ENCODE measurements at regions not wholly inside any gene's neighbourhood (a gene's known extent, or its start where the extent isn't known, plus 50 kb on each side); places are given as distances from the start of the nearest gene placed in this dataset.
A peak's percentile ranks its signal among the peaks of the same experiment; 100 is the strongest.

DNA sequence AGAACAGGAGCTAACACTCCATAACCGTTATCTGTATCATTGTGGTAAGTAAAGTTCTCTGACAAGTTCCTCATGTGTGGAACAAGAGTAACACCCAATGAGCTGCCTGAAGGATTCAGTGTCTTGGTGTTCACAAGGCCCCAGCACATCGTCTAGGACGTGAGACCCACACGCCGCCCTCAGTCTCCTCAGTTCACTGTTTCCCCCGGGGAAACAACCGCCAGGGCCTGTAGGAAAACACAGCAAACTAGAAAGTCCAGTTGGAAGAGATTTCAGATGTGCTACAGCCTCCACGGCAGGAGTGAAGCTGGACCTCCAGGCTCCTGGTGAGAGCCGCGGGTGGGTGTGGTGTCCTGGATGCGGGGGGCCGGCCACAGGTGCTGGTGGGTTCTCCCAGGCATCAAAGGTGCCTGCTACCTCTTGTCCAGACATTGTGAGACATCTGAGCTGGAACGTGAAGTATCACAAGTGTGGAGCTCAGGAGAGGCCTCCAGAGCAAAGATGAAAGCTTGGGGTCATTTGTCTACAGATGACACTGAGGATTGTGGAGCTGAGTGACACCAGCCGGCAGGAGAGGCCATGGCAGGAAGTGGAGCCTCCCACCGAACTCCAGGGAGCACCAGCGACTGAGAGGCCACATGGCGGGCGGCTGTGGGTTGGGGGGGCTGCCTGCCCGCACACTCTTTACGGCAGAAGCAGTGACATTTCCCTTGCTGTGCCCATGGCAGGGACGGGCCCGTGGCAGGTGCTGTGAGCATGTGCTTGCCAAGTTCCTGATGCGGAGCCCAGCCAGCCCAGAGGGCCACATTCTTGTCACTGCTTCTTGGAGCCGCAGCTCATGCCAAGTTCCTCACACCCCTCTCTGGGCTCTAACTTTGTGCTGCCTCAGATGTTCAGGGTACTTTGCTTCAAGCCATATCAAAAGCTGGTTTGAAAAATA is 131.2 kb downstream of the TMEM18 start:
- H3K27ac ChIP-seq (ENCODE audit: low read depth in 1 of 2, low read length in 1 of 2): no peak overlapping the region
- no peak for DNase-seq (ENCODE audit: low read depth in 6 of 9, low spot score in 9 of 9)
- WGBS: 85% methylated on average over 24 of the region's 24 CpGs
- no peak overlapping the region for H3K4me3 ChIP-seq (ENCODE audit: low read length in 2 of 2)
- no peaks in the 10 kb centered on the region for H3K4me1 ChIP-seq (ENCODE audit: control insufficient read depth in 2 of 2, insufficient read depth in 2 of 2, low read length in 2 of 2)
- peaks cover 0 to 7% of the 10 kb centered on the region in 2 donors for H3K27me3 ChIP-seq (ENCODE audit: control insufficient read depth in 2 of 2, insufficient read depth in 1 of 2, low read length in 1 of 2)
- H3K9me3 ChIP-seq (ENCODE audit: control insufficient read depth in 2 of 2, insufficient read depth in 1 of 2, low read length in 1 of 2): no peaks in the 10 kb centered on the region
- no peaks in the 10 kb centered on the region for H3K36me3 ChIP-seq (ENCODE audit: control insufficient read depth in 2 of 2, insufficient read depth in 2 of 2, low read length in 1 of 2)

DNA sequence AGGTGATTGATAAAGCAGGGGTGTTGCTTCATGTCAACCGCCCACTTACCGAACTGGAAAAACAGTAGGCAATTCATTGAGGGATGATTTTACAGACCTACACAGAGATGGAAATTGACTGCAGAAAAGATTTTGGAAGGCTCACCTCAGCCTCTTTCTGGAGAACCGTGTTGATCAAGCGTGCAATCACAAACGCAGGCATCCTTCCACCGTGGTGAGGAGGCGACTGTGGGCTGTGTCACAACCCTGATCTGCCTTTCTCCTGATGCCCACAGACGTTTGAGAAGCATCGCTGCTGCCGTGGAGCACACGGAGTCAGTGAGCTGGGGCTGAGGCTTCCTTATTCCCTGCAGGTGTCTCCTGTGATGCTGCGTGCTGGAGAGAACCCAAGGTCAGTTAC is 132.0 kb downstream of the TMEM18 start:
- Histone ChIP-seq H3K36me3 (ENCODE audit: control insufficient read depth in 2 of 2, insufficient read depth in 2 of 2, low read length in 1 of 2) (no peaks in the 10 kb centered on the region), H3K27ac (ENCODE audit: low read depth in 1 of 2, low read length in 1 of 2) (no peak overlapping the region), H3K9me3 (ENCODE audit: control insufficient read depth in 2 of 2, insufficient read depth in 1 of 2, low read length in 1 of 2) (no peaks in the 10 kb centered on the region), H3K27me3 (ENCODE audit: control insufficient read depth in 2 of 2, insufficient read depth in 1 of 2, low read length in 1 of 2) (peaks cover 0 to 6% of the 10 kb centered on the region in 2 donors), H3K4me1 (ENCODE audit: control insufficient read depth in 2 of 2, insufficient read depth in 2 of 2, low read length in 2 of 2) (no peaks in the 10 kb centered on the region), H3K4me3 (ENCODE audit: low read length in 2 of 2) (no peak overlapping the region)
- WGBS: 91% methylated on average over 12 of the region's 12 CpGs
- no peak for DNase-seq (ENCODE audit: low read depth in 6 of 9, low spot score in 9 of 9)

DNA sequence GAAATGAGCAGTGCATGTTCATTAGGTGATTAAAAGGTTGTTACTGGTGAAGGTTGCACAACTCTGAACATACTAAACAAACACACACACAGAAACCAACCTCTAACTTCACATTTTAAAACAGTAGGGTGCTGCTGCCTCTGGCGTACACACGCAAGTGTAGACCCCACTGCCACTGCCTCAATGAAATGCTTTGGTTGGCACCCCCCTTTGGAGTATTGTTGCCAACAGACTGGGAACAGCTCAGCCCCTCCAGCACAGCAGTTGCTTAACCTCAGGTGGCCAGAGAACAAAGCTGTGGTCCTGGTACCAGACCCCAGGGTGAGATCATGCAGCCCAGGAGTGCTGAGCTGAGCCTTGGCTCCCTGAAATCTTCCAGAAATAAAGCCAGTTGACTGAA is 138.6 kb downstream of the TMEM18 start:
- WGBS: 98% methylated on average over 2 of the region's 2 CpGs
- H3K27me3 ChIP-seq (ENCODE audit: control insufficient read depth in 2 of 2, insufficient read depth in 1 of 2, low read length in 1 of 2): no peaks in the 10 kb centered on the region
- H3K4me1 ChIP-seq (ENCODE audit: control insufficient read depth in 2 of 2, insufficient read depth in 2 of 2, low read length in 2 of 2): no peaks in the 10 kb centered on the region
- H3K27ac ChIP-seq (ENCODE audit: low read depth in 1 of 2, low read length in 1 of 2): no peak overlapping the region
- no peak for DNase-seq (ENCODE audit: low read depth in 6 of 9, low spot score in 9 of 9)
- no peaks in the 10 kb centered on the region for H3K9me3 ChIP-seq (ENCODE audit: control insufficient read depth in 2 of 2, insufficient read depth in 1 of 2, low read length in 1 of 2)
- H3K36me3 ChIP-seq (ENCODE audit: control insufficient read depth in 2 of 2, insufficient read depth in 2 of 2, low read length in 1 of 2): no peaks in the 10 kb centered on the region
- H3K4me3 ChIP-seq (ENCODE audit: low read length in 2 of 2): no peak overlapping the region

DNA sequence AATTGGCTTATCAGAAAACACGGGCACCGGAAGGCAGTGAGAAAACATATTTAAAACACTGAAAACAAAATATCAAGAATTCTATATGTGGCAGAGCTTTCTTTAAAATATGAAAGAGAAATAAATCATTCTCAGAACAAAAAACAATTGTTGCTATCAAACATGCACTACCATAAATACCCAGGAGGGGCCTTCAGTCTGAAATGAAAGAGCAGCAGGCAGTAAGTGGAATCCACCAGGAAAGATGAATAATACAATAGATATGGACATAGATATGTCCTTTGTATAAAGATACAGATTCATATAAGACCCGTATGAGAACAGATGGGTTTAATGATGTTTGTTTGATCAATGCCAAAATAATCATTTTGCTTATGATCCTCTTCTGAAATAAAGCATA is 142.0 kb downstream of the TMEM18 start:
- WGBS: 94% methylated on average over 3 of the region's 3 CpGs
- Histone ChIP-seq H3K4me1 (ENCODE audit: control insufficient read depth in 2 of 2, insufficient read depth in 2 of 2, low read length in 2 of 2) (no peaks in the 10 kb centered on the region), H3K27me3 (ENCODE audit: control insufficient read depth in 2 of 2, insufficient read depth in 1 of 2, low read length in 1 of 2) (no peaks in the 10 kb centered on the region), H3K36me3 (ENCODE audit: control insufficient read depth in 2 of 2, insufficient read depth in 2 of 2, low read length in 1 of 2) (no peaks in the 10 kb centered on the region), H3K4me3 (ENCODE audit: low read length in 2 of 2) (no peak overlapping the region), H3K27ac (ENCODE audit: low read depth in 1 of 2, low read length in 1 of 2) (no peak overlapping the region), H3K9me3 (ENCODE audit: control insufficient read depth in 2 of 2, insufficient read depth in 1 of 2, low read length in 1 of 2) (no peaks in the 10 kb centered on the region)
- no peak for DNase-seq (ENCODE audit: low read depth in 6 of 9, low spot score in 9 of 9)

DNA sequence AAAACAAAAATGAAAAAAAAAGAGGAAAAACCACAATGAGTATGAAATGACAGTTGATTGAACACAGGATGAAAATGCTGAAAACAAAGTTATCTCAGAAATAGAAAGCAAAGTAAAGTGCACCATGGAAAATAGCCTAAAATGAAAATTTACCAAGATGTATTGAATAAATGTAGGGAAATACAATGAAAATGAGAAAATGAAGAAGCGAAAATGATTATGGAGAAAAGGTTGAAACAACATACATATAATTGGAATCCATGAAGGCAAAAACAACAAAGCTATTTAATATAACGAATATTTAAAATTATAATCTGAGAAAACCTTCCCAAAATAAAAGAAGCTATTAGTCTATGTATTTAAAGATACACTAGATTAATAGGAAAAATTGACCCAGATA is 147.4 kb downstream of the TMEM18 start:
- Histone ChIP-seq H3K4me1 (ENCODE audit: control insufficient read depth in 2 of 2, insufficient read depth in 2 of 2, low read length in 2 of 2) (no peaks in the 10 kb centered on the region), H3K27me3 (ENCODE audit: control insufficient read depth in 2 of 2, insufficient read depth in 1 of 2, low read length in 1 of 2) (no peaks in the 10 kb centered on the region), H3K9me3 (ENCODE audit: control insufficient read depth in 2 of 2, insufficient read depth in 1 of 2, low read length in 1 of 2) (no peaks in the 10 kb centered on the region), H3K36me3 (ENCODE audit: control insufficient read depth in 2 of 2, insufficient read depth in 2 of 2, low read length in 1 of 2) (no peaks in the 10 kb centered on the region), H3K27ac (ENCODE audit: low read depth in 1 of 2, low read length in 1 of 2) (no peak overlapping the region), H3K4me3 (ENCODE audit: low read length in 2 of 2) (no peak overlapping the region)
- no peak for DNase-seq (ENCODE audit: low read depth in 6 of 9, low spot score in 9 of 9)
- WGBS: 84% methylated on average over 2 of the region's 2 CpGs

DNA sequence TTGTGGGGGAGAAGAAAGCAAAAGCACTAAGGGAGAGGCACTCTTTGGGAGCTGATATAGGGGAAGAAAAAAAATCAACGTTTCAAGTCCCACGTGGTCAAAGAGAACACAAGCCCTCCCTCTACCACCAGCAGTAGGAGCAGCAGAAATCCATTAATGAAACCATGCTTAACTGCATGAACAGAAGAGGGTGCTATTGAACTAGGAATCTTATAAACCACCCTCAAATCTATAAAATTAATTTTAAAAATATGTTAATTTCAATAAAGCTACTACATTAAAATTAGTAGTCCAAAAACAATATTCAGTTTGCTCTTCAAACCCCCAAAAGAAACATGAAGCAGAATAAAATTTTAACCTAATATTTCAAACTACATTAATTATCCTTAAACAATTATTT is 147.8 kb downstream of the TMEM18 start:
- H3K4me1 ChIP-seq (ENCODE audit: control insufficient read depth in 2 of 2, insufficient read depth in 2 of 2, low read length in 2 of 2): no peaks in the 10 kb centered on the region
- no peaks in the 10 kb centered on the region for H3K9me3 ChIP-seq (ENCODE audit: control insufficient read depth in 2 of 2, insufficient read depth in 1 of 2, low read length in 1 of 2)
- no peak overlapping the region for H3K27ac ChIP-seq (ENCODE audit: low read depth in 1 of 2, low read length in 1 of 2)
- no peaks in the 10 kb centered on the region for H3K36me3 ChIP-seq (ENCODE audit: control insufficient read depth in 2 of 2, insufficient read depth in 2 of 2, low read length in 1 of 2)
- peak in 8 of 9 donors; percentile 1 to 58 (median 14) for DNase-seq (ENCODE audit: low read depth in 6 of 9, low spot score in 9 of 9)
- H3K4me3 ChIP-seq (ENCODE audit: low read length in 2 of 2): no peak overlapping the region
- H3K27me3 ChIP-seq (ENCODE audit: control insufficient read depth in 2 of 2, insufficient read depth in 1 of 2, low read length in 1 of 2): no peaks in the 10 kb centered on the region
- WGBS: under 1% methylated on average over 2 of the region's 2 CpGs

DNA sequence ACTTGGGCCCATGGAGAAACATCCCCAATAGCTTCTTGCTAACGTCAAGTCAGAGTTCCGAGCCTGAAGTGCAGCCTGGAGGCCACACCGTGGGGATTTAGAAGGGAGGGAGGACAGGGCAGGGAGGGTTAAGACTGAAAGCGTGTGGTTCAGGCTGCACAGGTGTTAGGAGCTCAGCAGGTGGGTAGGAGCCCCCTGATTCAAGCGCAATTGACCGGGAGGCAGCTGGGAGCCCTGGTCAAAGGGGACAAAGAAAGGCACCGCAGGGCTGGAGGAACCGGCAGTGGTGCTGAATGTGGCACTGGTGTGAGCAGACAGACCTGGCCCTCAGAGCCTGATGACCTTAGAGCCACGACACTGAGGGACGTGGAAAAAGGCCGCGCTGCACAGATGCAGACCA is 149.6 kb downstream of the TMEM18 start:
- Histone ChIP-seq H3K4me1 (ENCODE audit: control insufficient read depth in 2 of 2, insufficient read depth in 2 of 2, low read length in 2 of 2) (no peaks in the 10 kb centered on the region), H3K36me3 (ENCODE audit: control insufficient read depth in 2 of 2, insufficient read depth in 2 of 2, low read length in 1 of 2) (no peaks in the 10 kb centered on the region), H3K27ac (ENCODE audit: low read depth in 1 of 2, low read length in 1 of 2) (no peak overlapping the region), H3K9me3 (ENCODE audit: control insufficient read depth in 2 of 2, insufficient read depth in 1 of 2, low read length in 1 of 2) (no peaks in the 10 kb centered on the region), H3K4me3 (ENCODE audit: low read length in 2 of 2) (no peak overlapping the region), H3K27me3 (ENCODE audit: control insufficient read depth in 2 of 2, insufficient read depth in 1 of 2, low read length in 1 of 2) (no peaks in the 10 kb centered on the region)
- DNase-seq (ENCODE audit: low read depth in 6 of 9, low spot score in 9 of 9): no peak
- 85% methylated on average over 12 of the region's 12 CpGs for WGBS

DNA sequence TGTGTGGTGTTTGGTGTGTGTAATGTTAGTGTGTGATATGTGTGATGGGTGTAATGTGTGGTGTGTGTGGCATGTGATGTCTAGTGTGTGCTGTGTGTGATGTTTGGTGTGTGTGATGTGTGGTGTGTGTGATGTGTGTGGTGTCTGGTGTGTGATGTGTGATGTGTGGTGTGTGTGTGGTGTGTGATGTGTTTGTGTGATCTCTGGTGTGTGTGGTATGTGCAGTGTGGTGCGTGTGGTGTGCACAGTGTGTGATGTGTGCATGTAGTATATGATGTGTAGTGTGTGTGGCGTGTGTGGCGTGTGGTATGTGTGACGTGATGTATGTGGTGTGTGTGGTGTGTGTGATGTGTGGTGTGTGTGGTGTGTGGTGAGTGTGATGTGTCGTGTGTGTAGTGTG is 150.3 kb downstream of the TMEM18 start:
- Histone ChIP-seq H3K27me3 (ENCODE audit: control insufficient read depth in 2 of 2, insufficient read depth in 1 of 2, low read length in 1 of 2) (no peaks in the 10 kb centered on the region), H3K27ac (ENCODE audit: low read depth in 1 of 2, low read length in 1 of 2) (no peak overlapping the region), H3K4me3 (ENCODE audit: low read length in 2 of 2) (no peak overlapping the region), H3K9me3 (ENCODE audit: control insufficient read depth in 2 of 2, insufficient read depth in 1 of 2, low read length in 1 of 2) (no peaks in the 10 kb centered on the region), H3K36me3 (ENCODE audit: control insufficient read depth in 2 of 2, insufficient read depth in 2 of 2, low read length in 1 of 2) (no peaks in the 10 kb centered on the region), H3K4me1 (ENCODE audit: control insufficient read depth in 2 of 2, insufficient read depth in 2 of 2, low read length in 2 of 2) (no peaks in the 10 kb centered on the region)
- 96% methylated on average over 5 of the region's 5 CpGs for WGBS
- no peak for DNase-seq (ENCODE audit: low read depth in 6 of 9, low spot score in 9 of 9)

DNA sequence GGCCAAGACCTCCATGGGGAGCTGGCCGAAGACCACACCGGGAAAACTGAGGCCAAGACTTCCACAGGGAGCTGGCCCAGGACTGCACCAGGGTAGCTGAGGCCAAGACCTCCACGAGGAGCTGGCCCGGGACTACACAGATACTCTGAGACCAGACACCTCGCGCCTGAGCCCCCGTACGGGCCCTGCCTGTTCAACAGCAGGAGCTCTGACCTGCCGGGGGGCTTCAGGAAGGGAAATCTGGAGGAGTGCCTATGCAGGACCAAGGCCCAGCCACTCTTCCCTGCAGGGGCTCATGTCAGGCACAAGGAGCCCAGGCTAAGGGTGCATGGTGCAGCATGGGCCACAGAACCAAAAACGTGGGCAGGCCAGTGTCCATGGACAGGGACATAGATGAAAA is 151.6 kb downstream of the TMEM18 start:
- no peaks in the 10 kb centered on the region for H3K36me3 ChIP-seq (ENCODE audit: control insufficient read depth in 2 of 2, insufficient read depth in 2 of 2, low read length in 1 of 2)
- H3K4me3 ChIP-seq (ENCODE audit: low read length in 2 of 2): no peak overlapping the region
- no peaks in the 10 kb centered on the region for H3K9me3 ChIP-seq (ENCODE audit: control insufficient read depth in 2 of 2, insufficient read depth in 1 of 2, low read length in 1 of 2)
- H3K27me3 ChIP-seq (ENCODE audit: control insufficient read depth in 2 of 2, insufficient read depth in 1 of 2, low read length in 1 of 2): no peaks in the 10 kb centered on the region
- WGBS: 97% methylated on average over 10 of the region's 10 CpGs
- no peak for DNase-seq (ENCODE audit: low read depth in 6 of 9, low spot score in 9 of 9)
- H3K27ac ChIP-seq (ENCODE audit: low read depth in 1 of 2, low read length in 1 of 2): no peak overlapping the region
- no peaks in the 10 kb centered on the region for H3K4me1 ChIP-seq (ENCODE audit: control insufficient read depth in 2 of 2, insufficient read depth in 2 of 2, low read length in 2 of 2)
